BJ (cell line): ENCODE measurements at regions not wholly inside any gene's neighbourhood (a gene's known extent, or its start where the extent isn't known, plus 50 kb on each side); places are given as distances from the start of the nearest gene placed in this dataset. TPM values are rescaled to one million over a fixed set of nuclear protein-coding genes. Genes with fewer than 3 reads are reported as not detected.

ENCODE experiments used
- CTCF ChIA-PET: fragments of 350-600 bp; formaldehyde crosslinking; extraction: SDS; loops from one replicate; lab custom pipeline; 2021; ENCODE audit warnings: antibody characterized with exemption, inconsistent platforms; lab: Yijun Ruan, JAX
- POLR2A ChIA-PET: fragments of 300-600 bp; sonication (Branson Sonifier 250); formaldehyde crosslinking; extraction: SDS; loops from one replicate; lab custom pipeline; 2021; ENCODE audit warnings: antibody characterized with exemption; lab: Charles Lee
- DNase-seq: peaks from one replicate; pipeline ENCODE4 v3.0.0-alpha.2; 2011; ENCODE audit warnings: low read depth
- H3K27me3 ChIP-seq: 2 replicates; pipeline ENCODE4 v1.6.0; 2011; ENCODE audit warnings: low read length; ENCODE audit not compliant: control insufficient read depth, insufficient read depth
- H3K36me3 ChIP-seq: 2 replicates; pipeline ENCODE4 v1.5.1; 2011; ENCODE audit warnings: low read length; ENCODE audit not compliant: control insufficient read depth, insufficient read depth
- H3K4me3 ChIP-seq: 2 replicates; pipeline ENCODE4 v1.5.1; 2011; ENCODE audit warnings: low read depth, mild to moderate bottlenecking, control low read depth, low read length
- CTCF ChIP-seq: IDR thresholded peaks from 2 replicates; pipeline ENCODE4 v1.5.1; 2011; ENCODE audit warnings: low read depth, mild to moderate bottlenecking, control low read depth, inconsistent platforms, low read length, moderate library complexity; ENCODE audit not compliant: insufficient read depth
- small RNA-seq: library from RNA; depleted of rRNA; stranded (forward); fragments of <200 nt; gene quantifications from one replicate; pipeline ENCODE3, GENCODE V24; 2012; ENCODE audit warnings: low replicate concordance, low read depth; ENCODE audit not compliant: insufficient read length

DNA sequence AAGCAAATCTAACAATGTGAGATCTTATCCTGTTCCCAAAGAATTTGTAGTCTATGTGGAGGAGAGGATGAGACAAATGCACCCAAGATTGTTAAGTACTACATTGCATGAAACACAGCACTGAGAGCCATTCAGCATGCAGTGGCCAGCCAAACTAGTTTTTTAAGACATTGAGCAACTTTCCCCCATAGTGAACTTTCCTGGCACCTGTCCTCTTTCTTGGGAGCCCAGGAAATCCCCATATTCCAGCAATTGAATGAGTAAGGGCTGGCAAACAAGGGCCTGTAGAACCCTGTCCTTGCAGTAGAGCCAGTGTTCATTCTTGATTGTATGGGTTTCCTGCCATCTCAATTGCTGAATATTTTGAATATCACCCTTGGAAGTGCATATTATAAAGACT lies 58.8 kb upstream of the FIGN start:
- Histone ChIP-seq H3K4me3 (no peak overlapping the region), H3K36me3 (no peaks in the 10 kb centered on the region), H3K27me3 (no peaks in the 10 kb centered on the region)
- ChIA-PET CTCF (no interaction called here), POLR2A (no interaction called here)
- DNase-seq = no peak
- TF ChIP-seq CTCF = no peak

Small RNAs in the stretch of these regions (small RNA-seq; reads per million reads assigned to genes)
- gene CYP2C56P = not detected
